ENCODE measurements at regions not wholly inside any gene's neighbourhood (a gene's known extent, or its start where the extent isn't known, plus 50 kb on each side); places are given as distances from the start of the nearest gene placed in this dataset.

- Histone ChIP-seq H3K27me3 (no peaks in the 10 kb centered on the region), H3K4me3 (no peak overlapping the region), H3K27ac (no peak overlapping the region), H3K36me3 (no peaks in the 10 kb centered on the region), H3K4me1 (no peaks in the 10 kb centered on the region), H3K9me3 (no peaks in the 10 kb centered on the region)
- no peak for ATAC-seq
- no peak for TF ChIP-seq POLR2A (IDR thresholded peaks at IDR 0.05)
- no peak for TF ChIP-seq POLR2AphosphoS5 (IDR thresholded peaks at IDR 0.05)
- no peak for TF ChIP-seq EP300 (IDR thresholded peaks at IDR 0.05)
- TF ChIP-seq, protein P1, sequence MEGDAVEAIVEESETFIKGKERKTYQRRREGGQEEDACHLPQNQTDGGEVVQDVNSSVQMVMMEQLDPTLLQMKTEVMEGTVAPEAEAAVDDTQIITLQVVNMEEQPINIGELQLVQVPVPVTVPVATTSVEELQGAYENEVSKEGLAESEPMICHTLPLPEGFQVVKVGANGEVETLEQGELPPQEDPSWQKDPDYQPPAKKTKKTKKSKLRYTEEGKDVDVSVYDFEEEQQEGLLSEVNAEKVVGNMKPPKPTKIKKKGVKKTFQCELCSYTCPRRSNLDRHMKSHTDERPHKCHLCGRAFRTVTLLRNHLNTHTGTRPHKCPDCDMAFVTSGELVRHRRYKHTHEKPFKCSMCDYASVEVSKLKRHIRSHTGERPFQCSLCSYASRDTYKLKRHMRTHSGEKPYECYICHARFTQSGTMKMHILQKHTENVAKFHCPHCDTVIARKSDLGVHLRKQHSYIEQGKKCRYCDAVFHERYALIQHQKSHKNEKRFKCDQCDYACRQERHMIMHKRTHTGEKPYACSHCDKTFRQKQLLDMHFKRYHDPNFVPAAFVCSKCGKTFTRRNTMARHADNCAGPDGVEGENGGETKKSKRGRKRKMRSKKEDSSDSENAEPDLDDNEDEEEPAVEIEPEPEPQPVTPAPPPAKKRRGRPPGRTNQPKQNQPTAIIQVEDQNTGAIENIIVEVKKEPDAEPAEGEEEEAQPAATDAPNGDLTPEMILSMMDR (IDR thresholded peaks at IDR 0.05) = no peak
These were observed 56.1 kb downstream of the BTG1 start for GRCh38 chr12:92089559-92089958.

DNA sequence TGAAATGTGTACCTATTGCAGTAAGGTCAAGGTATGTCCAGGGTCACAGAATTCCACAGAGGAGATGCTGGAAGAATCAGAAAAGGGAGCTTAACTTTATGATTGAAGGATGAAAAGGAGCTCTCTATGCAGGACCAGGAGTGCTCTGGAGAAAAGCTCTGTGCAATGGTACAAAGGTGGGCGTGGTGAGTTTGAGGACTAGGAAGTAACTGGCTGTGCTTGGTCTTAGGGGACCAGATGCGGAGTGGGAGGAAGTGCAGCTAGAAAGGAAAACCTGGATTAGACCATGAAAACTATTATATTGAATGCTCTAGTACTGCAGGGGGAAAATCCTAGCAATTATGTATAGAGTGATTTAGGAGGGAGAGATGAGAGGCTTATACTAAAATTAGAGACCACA lies 56.8 kb downstream of the BTG1 start:
- no peak for ATAC-seq
- no peaks in the 10 kb centered on the region for H3K9me3 ChIP-seq
- H3K4me1 ChIP-seq = no peaks in the 10 kb centered on the region
- no peaks in the 10 kb centered on the region for H3K27me3 ChIP-seq
- H3K4me3 ChIP-seq = no peak overlapping the region
- no peak overlapping the region for H3K27ac ChIP-seq
- 70 to 79% methylated on average over 2 of the region's 2 CpGs for WGBS, 2 donors (ENCODE audit: low coverage in 1 of 2)
- no peaks in the 10 kb centered on the region for H3K36me3 ChIP-seq
- TF ChIP-seq, protein P1 (IDR thresholded peaks at IDR 0.05) = no peak
- TF ChIP-seq EP300 (IDR thresholded peaks at IDR 0.05) = no peak
- TF ChIP-seq POLR2AphosphoS5 (IDR thresholded peaks at IDR 0.05) = no peak
- TF ChIP-seq POLR2A (IDR thresholded peaks at IDR 0.05) = no peak

DNA sequence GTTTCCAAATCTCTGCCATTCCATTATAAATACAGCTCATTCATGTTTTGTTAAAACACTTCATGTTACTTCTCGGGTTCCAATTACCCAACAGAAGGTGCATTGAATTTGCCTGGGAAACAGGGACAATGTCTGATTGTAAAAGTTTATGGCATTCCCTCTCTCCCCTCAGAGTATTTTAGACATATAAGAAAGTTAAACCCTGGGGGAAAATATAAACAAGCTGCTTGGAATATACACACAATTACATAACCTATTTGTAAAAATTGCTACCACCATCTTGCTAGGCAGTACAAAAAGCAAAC lies 60.0 kb downstream of the BTG1 start:
- no peaks in the 10 kb centered on the region for H3K9me3 ChIP-seq
- H3K27ac ChIP-seq = no peak overlapping the region
- no peaks in the 10 kb centered on the region for H3K4me1 ChIP-seq
- no peaks in the 10 kb centered on the region for H3K36me3 ChIP-seq
- 71 to 100% methylated on average over 1 of the region's 1 CpG for whole genome bisulfite sequencing, 2 donors (ENCODE audit: low coverage in 1 of 2)
- no peak for ATAC-seq
- H3K27me3 ChIP-seq = no peaks in the 10 kb centered on the region
- H3K4me3 ChIP-seq = no peak overlapping the region
- TF ChIP-seq POLR2A (IDR thresholded peaks at IDR 0.05) (no peak), EP300 (IDR thresholded peaks at IDR 0.05) (no peak), POLR2AphosphoS5 (IDR thresholded peaks at IDR 0.05) (no peak)
- TF ChIP-seq, protein P1 (IDR thresholded peaks at IDR 0.05) = no peak

GRCh38 chr12:92085040-92085735 lies 60.5 kb downstream of the BTG1 start:
- TF ChIP-seq, protein P1 (IDR thresholded peaks at IDR 0.05) = no peak
- WGBS, 2 donors (ENCODE audit: low coverage in 1 of 2) = 71 to 79% methylated on average over 3 of the region's 3 CpGs
- ATAC-seq = no peak

GRCh38 chr12:92080911-92081285 lies 64.7 kb downstream of the BTG1 start:
- no peaks in the 10 kb centered on the region for H3K9me3 ChIP-seq
- H3K4me1 ChIP-seq = peaks cover 5 to 19% (median 6%) of the 10 kb centered on the region in 3 donors
- no peak overlapping the region for H3K4me3 ChIP-seq
- H3K27ac ChIP-seq = peak overlapping the region in 1 of 4 donors; percentile 19
- TF ChIP-seq POLR2A (IDR thresholded peaks at IDR 0.05) (no peak), EP300 (IDR thresholded peaks at IDR 0.05) (no peak), POLR2AphosphoS5 (IDR thresholded peaks at IDR 0.05) (no peak)
- TF ChIP-seq, protein P1 (IDR thresholded peaks at IDR 0.05) = no peak
- no peaks in the 10 kb centered on the region for H3K36me3 ChIP-seq
- ATAC-seq = no peak
- no peaks in the 10 kb centered on the region for H3K27me3 ChIP-seq
- WGBS, 2 donors (ENCODE audit: low coverage in 1 of 2) = 83 to 85% methylated on average over 3 of the region's 3 CpGs

More at GRCh38 chr12:92085040-92085735, 60.5 kb downstream of the BTG1 start:
- Histone ChIP-seq H3K4me3 (no peak overlapping the region), H3K27ac (no peak overlapping the region), H3K4me1 (peaks cover 0 to 3% (median 0%) of the 10 kb centered on the region in 3 donors), H3K9me3 (no peaks in the 10 kb centered on the region), H3K27me3 (no peaks in the 10 kb centered on the region), H3K36me3 (no peaks in the 10 kb centered on the region)
